HG02981 (cell line): ENCODE measurements at regions not wholly inside any gene's neighbourhood (a gene's known extent, or its start where the extent isn't known, plus 50 kb on each side); places are given as distances from the start of the nearest gene placed in this dataset.

Experiments
- ATAC-seq: cut with Tn5 transposase; IDR thresholded peaks from one replicate; pipeline ENCODE4 v1.9.1; 2021; ENCODE audit warnings: mild to moderate bottlenecking, moderate library complexity; ENCODE audit not compliant: unreplicated experiment

DNA sequence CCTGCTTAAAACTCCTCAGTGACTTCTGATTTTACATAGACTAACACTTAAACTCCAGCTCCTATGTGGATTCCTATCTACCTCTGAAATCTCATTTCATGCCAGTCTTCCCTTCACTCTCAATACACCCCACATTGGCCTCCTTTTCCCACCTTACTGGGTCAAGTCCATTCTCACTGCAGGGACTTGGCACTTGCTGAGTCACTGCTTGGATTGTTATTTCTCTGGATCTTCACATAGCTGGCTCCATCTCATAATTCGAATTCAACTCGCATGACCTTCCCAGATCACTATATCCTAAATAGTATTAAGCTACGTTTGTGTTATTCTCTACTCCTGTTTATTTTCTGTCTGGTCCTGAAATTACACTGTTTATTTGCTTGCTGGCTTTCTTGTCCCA is 59.6 kb upstream of the FRMD4B start:
- ATAC-seq = no peak

DNA sequence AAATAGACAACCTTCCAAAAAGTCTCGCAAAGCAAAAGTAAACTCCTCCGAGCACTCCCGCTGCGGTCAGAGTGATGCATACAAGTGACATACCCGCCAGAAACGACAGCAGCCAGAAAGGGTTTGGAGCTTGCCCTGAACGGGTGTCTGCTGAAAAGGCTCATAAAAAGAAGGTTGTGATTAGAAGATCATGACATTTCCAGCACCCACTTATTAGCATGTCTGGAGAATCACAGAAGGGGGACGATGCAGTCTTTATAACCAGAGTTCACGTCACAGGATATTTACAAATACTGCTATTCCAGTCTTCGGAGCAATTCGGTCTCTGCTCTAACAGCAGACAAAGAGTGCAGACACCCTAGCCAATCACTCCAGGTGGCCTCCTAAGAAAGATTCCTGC is 59.1 kb upstream of the FRMD4B start:
- no peak for ATAC-seq

DNA sequence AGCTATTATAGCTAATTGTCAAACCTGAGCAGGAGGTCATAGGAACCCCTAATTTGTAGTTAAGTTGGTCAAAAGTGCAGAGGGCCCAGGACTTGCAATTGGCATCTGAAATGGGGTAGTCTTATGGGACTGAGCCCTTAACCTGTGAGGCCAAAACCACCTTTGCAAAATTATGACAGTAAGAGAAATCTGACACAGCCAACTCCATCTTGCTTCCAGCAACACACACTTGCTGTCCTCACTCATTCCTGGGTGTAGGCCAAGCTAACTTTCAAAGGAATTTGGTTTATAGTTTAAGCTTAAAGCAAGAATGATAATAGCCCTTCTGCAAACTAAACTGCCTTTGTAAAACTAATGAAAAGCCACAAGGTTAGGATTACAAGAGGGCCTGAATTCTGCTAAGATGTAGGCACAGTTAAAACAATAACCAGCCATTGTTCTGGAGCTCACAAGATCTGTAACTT is 57.6 kb upstream of the FRMD4B start:
- no peak for ATAC-seq

DNA sequence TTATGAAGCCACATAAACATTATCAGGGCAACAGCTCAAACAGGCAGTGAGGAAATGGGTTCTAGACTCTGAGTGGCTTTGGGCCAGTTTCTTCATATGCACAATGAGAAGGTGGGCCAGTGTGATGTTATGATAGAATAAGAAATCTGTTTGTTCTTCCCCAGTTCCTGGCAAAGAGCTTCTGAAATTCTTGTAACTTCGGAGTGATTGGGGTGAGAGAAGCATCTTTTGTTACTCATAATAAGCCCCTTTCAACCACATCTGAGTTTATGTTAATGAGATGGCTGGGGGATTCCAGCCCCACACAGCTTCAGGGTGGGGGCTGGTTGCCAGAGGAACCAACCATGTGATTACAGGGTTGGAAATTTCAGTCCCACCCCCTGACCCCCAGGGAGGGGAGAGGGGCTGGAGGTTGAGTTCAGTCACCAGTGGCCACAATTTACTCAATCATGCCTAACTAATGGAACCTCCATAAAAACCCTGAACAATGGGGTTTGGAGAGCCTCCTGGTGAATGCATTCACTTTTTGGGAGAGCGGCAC is 57.0 kb upstream of the FRMD4B start:
- ATAC-seq = peak; percentile 59

DNA sequence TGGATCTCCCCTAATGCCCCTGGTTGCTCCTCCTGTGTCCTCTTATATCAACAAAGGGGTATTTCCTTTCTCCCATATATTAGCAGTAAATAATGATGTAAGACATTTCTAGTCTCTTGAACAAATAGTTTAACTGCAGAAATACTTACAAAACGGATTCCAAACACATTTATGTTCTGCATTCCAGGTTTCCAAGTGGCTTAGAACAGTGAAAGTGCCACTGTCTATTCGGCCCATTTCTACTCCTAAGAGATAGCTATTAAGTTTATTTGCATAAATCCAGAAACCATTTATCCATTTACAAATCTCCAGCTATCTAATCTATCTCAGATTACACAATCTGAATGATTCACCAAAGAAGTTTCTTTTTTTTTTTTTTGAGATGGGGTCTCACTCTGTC is 55.8 kb upstream of the FRMD4B start:
- no peak for ATAC-seq

DNA sequence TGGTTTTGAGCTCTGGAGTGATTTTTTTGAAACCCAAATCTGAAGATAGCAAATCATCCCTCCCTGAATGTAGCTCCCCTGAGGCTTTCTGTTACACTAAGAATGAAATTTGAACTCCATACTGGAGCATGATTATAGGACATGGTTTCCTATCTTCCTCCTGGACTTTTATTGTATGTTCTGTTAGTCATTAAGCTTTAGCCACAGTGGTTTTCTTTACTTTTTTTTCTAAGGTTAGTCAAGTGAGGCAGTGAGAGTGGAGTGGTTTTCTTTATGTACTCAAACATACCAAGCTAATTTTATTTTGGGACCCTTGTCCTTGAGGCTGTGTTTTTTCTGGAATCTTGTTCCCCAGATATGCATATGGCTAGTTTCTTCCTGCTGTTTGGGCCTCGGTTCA is 55.2 kb upstream of the FRMD4B start:
- ATAC-seq = no peak

DNA sequence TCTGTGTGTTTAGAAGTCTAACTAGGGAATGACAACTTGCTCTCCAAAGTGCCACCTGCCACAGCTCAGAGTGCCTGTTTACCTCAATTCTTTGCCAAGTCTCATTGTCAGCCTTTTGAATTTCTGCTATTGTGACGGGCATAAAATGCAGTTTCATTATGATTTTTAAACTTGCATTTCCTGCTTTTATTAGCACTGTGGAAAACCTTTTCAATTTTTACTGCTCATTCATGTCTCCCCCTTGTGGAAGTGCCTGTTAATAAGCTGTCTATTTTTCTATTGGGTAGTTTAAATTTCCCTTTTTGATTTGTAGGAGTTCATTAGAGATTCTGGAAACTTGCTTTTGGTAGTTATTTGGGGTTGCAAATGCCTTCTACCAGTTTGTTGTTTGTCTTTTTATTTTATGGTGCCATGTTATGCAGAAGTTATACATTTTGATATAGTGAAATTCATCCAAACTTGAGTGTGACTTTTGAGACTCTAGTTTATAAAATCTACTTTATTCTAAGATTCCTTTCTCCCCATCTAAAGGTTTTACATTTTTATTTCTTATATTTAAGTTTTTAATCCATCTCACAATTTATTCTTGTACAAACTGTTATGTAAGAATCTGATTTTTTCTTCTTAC is 53.9 kb upstream of the FRMD4B start:
- no peak for ATAC-seq

DNA sequence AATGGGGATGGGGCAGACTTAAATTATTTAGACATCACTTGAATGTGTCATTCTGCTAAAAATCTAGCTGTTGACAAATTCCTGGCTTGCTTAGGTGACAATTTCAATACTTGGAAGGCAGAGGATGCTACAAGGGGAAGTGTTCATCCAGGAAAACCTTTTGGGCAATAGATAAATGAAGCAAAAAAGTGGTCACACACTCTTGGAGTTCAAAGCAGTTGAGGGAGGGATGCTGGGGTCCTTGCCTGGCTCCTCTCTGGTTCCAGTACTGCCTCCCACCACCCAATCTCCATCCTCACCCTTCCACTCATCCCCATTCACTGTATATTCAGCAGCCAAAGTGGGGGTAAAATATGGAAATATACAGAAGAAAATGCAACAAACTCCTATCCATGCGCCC is 52.6 kb upstream of the FRMD4B start:
- no peak for ATAC-seq

DNA sequence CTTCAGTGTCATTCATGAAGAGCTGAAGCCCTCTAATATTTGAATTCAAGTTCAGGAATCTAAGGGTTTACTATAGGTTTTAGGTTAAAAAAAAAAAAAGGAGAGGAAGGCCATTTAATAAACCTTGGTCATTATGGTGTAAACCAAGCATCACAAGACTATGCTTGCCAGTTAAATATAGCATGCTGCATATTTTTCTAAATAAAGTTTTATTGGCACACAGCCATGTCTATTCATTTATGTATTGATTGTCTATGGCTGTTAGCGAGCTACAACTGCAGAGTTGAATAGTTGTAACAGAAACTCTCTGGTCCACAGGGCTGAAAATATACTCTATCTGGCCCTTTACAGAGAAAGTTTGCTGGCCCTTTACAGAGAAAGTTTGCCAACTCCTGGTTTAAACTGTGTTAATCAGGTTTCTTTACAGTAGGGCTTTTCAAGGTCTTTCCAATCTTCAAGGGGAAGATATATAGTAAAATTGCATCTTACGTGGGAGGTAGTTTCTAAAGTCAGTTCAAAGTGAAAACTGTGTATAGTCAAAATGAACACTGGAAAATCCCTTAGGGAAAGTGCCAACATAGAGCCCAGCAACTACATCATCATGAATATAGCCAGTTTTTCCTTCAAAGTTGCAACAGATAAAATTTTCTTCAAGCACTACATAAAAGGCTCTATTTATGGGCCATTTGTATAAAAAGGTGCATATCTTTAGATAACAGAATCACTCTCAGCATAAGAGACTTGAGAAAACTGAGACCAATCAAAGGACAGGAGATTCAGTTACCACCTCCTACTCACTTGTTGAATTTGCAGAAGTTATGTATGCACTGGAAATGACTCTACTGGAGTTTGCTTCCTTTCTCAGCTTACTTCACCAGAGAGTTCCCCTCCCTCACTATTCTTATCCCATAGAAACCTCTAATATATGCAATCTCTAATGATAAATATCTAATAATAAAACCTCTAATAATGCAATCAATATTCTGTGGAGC is 49.7 kb upstream of the FRMD4B start:
- ATAC-seq = peak; percentile 48
